GM12872 (cell line): ENCODE measurements at regions not wholly inside any gene's neighbourhood (a gene's known extent, or its start where the extent isn't known, plus 50 kb on each side); places are given as distances from the start of the nearest gene placed in this dataset.

Experiments used
- TF ChIP-seq, protein P1 (sequence below): IDR thresholded peaks from 3 replicates; pipeline ENCODE4 v1.5.1; 2011; ENCODE audit warnings: low read depth, mild to moderate bottlenecking, low read length, moderate library complexity; ENCODE audit not compliant: insufficient read depth

DNA sequence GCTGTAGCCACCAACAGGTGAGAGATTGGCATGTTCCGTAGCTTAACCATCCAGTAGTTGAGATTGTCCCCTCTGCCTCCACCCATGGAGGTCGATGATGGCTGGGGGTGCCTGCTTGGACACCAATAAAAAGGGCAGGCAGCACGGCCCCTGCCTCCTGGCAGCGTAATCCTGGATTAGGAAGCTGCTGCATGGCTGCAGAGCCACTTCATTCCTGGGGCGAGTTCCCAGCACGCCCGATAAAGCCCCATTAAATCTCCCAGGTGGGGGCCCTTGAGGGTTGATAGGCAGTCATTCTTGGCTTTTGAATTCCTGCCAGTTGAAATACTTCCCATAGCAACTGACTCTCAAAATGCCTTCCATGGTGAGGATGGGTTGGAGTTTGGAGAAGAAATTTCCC, 67.8 kb downstream of the PLXNA1 start:
- TF ChIP-seq, protein P1, sequence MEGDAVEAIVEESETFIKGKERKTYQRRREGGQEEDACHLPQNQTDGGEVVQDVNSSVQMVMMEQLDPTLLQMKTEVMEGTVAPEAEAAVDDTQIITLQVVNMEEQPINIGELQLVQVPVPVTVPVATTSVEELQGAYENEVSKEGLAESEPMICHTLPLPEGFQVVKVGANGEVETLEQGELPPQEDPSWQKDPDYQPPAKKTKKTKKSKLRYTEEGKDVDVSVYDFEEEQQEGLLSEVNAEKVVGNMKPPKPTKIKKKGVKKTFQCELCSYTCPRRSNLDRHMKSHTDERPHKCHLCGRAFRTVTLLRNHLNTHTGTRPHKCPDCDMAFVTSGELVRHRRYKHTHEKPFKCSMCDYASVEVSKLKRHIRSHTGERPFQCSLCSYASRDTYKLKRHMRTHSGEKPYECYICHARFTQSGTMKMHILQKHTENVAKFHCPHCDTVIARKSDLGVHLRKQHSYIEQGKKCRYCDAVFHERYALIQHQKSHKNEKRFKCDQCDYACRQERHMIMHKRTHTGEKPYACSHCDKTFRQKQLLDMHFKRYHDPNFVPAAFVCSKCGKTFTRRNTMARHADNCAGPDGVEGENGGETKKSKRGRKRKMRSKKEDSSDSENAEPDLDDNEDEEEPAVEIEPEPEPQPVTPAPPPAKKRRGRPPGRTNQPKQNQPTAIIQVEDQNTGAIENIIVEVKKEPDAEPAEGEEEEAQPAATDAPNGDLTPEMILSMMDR = no peak

GRCh38 chr3:127052121-127052561, 69.2 kb downstream of the PLXNA1 start:
- TF ChIP-seq, protein P1 = no peak

GRCh38 chr3:127053026-127053425, 70.1 kb downstream of the PLXNA1 start:
- TF ChIP-seq, protein P1 = no peak

DNA sequence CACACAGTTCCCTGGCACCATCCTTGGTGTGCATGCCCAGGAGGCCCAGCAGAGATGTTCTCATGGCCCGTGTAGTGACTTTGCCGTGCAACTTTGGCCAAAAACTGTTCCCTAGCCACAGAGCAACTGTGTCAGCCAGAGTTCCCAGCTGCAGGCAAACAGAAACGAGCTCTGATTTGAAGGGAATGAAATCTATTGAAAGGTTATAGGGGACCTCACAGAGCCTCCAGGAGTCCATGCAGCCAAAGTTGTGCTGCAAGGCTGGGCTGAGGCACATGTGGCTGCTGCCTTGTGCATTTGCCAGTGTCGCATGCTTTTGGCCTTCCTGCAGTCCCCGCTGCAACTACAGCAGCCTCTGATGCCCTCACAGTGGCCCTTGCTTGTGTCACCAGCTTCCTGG, 70.5 kb downstream of the PLXNA1 start:
- TF ChIP-seq, protein P1 = no peak

- TF ChIP-seq, protein P1 = no peak
These were observed 71.1 kb downstream of the PLXNA1 start for GRCh38 chr3:127053979-127054378.

DNA sequence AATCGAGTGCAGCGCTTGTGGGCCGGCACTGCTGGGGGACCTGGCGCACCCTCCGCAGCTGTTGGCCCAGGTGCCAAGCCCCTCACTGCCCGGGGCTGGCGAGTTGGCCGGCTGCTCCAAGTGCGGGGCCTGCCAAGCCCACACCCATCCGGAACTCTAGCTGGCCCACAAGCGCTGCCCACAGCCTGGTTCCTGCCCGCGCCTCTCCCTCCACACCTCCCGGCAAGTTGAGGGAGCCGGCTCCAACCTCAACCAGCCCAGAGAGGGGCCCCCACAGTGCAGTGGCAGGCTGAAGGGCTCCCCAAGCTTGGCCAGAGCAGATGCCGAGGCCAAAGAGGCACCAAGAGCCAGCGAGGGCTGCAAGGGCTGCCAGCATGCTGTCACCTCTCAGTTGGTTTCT, 73.4 kb downstream of the PLXNA1 start:
- TF ChIP-seq, protein P1 = no peak

DNA sequence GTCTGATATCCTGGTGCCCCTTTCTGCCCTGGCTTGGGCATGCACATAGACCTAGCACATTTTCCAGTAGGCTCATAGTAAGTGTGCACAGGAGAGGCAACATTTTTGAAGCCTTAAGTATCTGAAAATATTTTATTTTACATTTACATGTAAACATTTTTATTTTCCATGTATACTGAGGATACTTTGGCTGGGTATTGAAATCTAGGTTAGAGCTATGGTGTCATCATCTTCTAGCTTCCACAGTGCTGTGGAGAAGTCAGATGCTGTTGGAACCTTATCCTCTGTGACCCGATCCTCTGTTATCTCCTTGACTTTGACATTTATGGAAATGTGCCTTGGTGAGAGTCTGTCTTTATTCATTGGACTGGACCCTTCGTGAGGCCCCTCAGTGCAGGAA, 74.1 kb downstream of the PLXNA1 start:
- TF ChIP-seq, protein P1 = no peak

- TF ChIP-seq, protein P1 = no peak
These were observed 76.2 kb downstream of the PLXNA1 start for GRCh38 chr3:127059072-127059471.
